Naive thymus-derived CD4-positive, alpha-beta T cell (primary cell): ENCODE measurements at regions not wholly inside any gene's neighbourhood (a gene's known extent, or its start where the extent isn't known, plus 50 kb on each side); places are given as distances from the start of the nearest gene placed in this dataset.

ENCODE experiments used
- ATAC-seq: fragments of 150-1000 bp; cut with Tn5 transposase; 2 replicates; pipeline ENCODE4 v1.10.0; 2021; ENCODE audit warnings: mild to moderate bottlenecking, moderate library complexity
- CTCF ChIA-PET: fragments of 350-600 bp; sonication (Branson Sonifier 250); formaldehyde crosslinking; loops from one replicate; lab custom pipeline; 2021; ENCODE audit warnings: antibody characterized with exemption; lab: Charles Lee
- POLR2A ChIA-PET: fragments of 350-600 bp; sonication (Branson Sonifier 250); formaldehyde crosslinking; loops from one replicate; lab custom pipeline; 2021; ENCODE audit warnings: antibody characterized with exemption, inconsistent platforms; lab: Charles Lee
- DNase-seq, 9 donors: peaks; one replicate each; pipeline versions ENCODE4 v3.0.0 to v3.0.0-alpha.2; 2020 to 2022; ENCODE audit warnings: mixed read lengths in 1 of 9
- H3K27ac ChIP-seq: one replicate; pipeline ENCODE4 v1.7.0; 2013; ENCODE audit warnings: mild to moderate bottlenecking, low read depth, low read length, moderate library complexity
- H3K27me3 ChIP-seq, 2 donors: one replicate each; pipeline ENCODE4 v1.7.0; 2013; ENCODE audit warnings: low read length in 2 of 2, mild to moderate bottlenecking in 2 of 2, moderate library complexity in 2 of 2; ENCODE audit not compliant: control insufficient read depth in 2 of 2, insufficient read depth in 2 of 2
- H3K36me3 ChIP-seq, 3 experiments: 1 replicate in 2 of 3; 2 replicates in 1 of 3; pipeline ENCODE4 v1.7.0; 2013; ENCODE audit warnings: low read length in 3 of 3, mild to moderate bottlenecking in 3 of 3, moderate library complexity in 1 of 3; ENCODE audit not compliant: insufficient read depth in 3 of 3, control insufficient read depth in 2 of 3
- H3K4me1 ChIP-seq, 2 donors: one replicate each; pipeline ENCODE4 v1.7.0; 2013; ENCODE audit warnings: low read length in 2 of 2, mild to moderate bottlenecking in 2 of 2, moderate library complexity in 1 of 2; ENCODE audit not compliant: control insufficient read depth in 2 of 2, insufficient read depth in 2 of 2
- H3K4me3 ChIP-seq: 2 replicates; pipeline ENCODE4 v1.7.0; 2013; ENCODE audit warnings: mild to moderate bottlenecking, low read length
- H3K9me3 ChIP-seq, 3 experiments: 1 replicate in 2 of 3; 2 replicates in 1 of 3; pipeline ENCODE4 v1.7.0; 2013; ENCODE audit warnings: low read length in 3 of 3; ENCODE audit not compliant: control insufficient read depth in 2 of 3
- H3K27ac Mint-ChIP-seq, 9 donors: one replicate each; pipeline ENCODE4 v1.8.0; 2020 to 2022; ENCODE audit warnings: mixed read lengths in 9 of 9, mild to moderate bottlenecking in 8 of 9, moderate library complexity in 5 of 9, inconsistent platforms in 2 of 9
- H3K27me3 Mint-ChIP-seq, 5 donors: one replicate each; pipeline ENCODE4 v1.8.0; 2021 to 2022; ENCODE audit warnings: mixed read lengths in 5 of 5, mild to moderate bottlenecking in 1 of 5
- H3K36me3 Mint-ChIP-seq, 5 donors: one replicate each; pipeline ENCODE4 v1.8.0; 2020 to 2022; ENCODE audit warnings: mixed read lengths in 5 of 5, mild to moderate bottlenecking in 3 of 5, inconsistent platforms in 1 of 5
- H3K4me1 Mint-ChIP-seq, 7 donors: one replicate each; pipeline ENCODE4 v1.8.0; 2020 to 2022; ENCODE audit warnings: mixed read lengths in 7 of 7, mild to moderate bottlenecking in 3 of 7, inconsistent platforms in 1 of 7
- H3K4me3 Mint-ChIP-seq, 10 donors: one replicate each; pipeline ENCODE4 v1.8.0; 2020 to 2022; ENCODE audit warnings: mild to moderate bottlenecking in 10 of 10, mixed read lengths in 10 of 10, moderate library complexity in 6 of 10, inconsistent platforms in 2 of 10
- H3K9me3 Mint-ChIP-seq, 11 donors: one replicate each; pipeline ENCODE4 v1.8.0; 2020 to 2022; ENCODE audit warnings: mixed read lengths in 11 of 11, mild to moderate bottlenecking in 4 of 11, inconsistent platforms in 1 of 11, moderate library complexity in 1 of 11
- intact Hi-C, 2 donors: fragments of 100-400 bp; cut with micrococcal nuclease; formaldehyde crosslinking; loops; one replicate each; pipeline ENCODE4 v1.15.1; 2023

- Mint-ChIP-seq H3K4me3 (no peak overlapping the region), H3K27me3 (peaks cover 4 to 10% (median 8%) of the 10 kb centered on the region in 5 donors), H3K9me3 (no peaks in the 10 kb centered on the region), H3K4me1 (no peaks in the 10 kb centered on the region), H3K27ac (no peak overlapping the region), H3K36me3 (no peaks in the 10 kb centered on the region)
- DNase-seq, result no peak
- Histone ChIP-seq H3K27ac (no peak overlapping the region), H3K36me3 (no peaks in the 10 kb centered on the region), H3K4me3 (no peak overlapping the region), H3K9me3 (no peaks in the 10 kb centered on the region), H3K27me3 (no peaks in the 10 kb centered on the region), H3K4me1 (no peaks in the 10 kb centered on the region)
- intact Hi-C loops, result loop anchor here in 1 of 2 donors (5.0 kb wide), 1 partner anchor 418 kb away; no protein-coding TSS in a partner anchor
- no peak for ATAC-seq
- ChIA-PET POLR2A (no interaction called here), CTCF (interaction anchor here (0.7 kb wide), 1 partner anchor 1207 kb away, joined by 6 read pairs; no protein-coding TSS in a partner anchor)
Measured at GRCh38 chr10:51004776-51005175, 69.5 kb upstream of the PRKG1 start.

- ChIA-PET POLR2A (no interaction called here), CTCF (no interaction called here)
- H3K9me3 Mint-ChIP-seq, result no peaks in the 10 kb centered on the region
- Histone ChIP-seq H3K4me1 (no peaks in the 10 kb centered on the region), H3K4me3 (no peak overlapping the region), H3K27ac (no peak overlapping the region), H3K36me3 (no peaks in the 10 kb centered on the region), H3K9me3 (no peaks in the 10 kb centered on the region), H3K27me3 (no peaks in the 10 kb centered on the region)
- intact Hi-C loops, result no loop called here
- ATAC-seq, result no peak
- no peaks in the 10 kb centered on the region for H3K36me3 Mint-ChIP-seq
- H3K27me3 Mint-ChIP-seq, result peaks cover 4 to 11% (median 8%) of the 10 kb centered on the region in 5 donors
- H3K4me1 Mint-ChIP-seq, result no peaks in the 10 kb centered on the region
- H3K4me3 Mint-ChIP-seq, result no peak overlapping the region
- H3K27ac Mint-ChIP-seq, result no peak overlapping the region
- DNase-seq, result no peak
Measured at GRCh38 chr10:51005551-51005950, 68.7 kb upstream of the PRKG1 start.

GRCh38 chr10:51006686-51007085, 67.6 kb upstream of the PRKG1 start:
- Mint-ChIP-seq H3K27me3 (peaks cover 5 to 18% (median 6%) of the 10 kb centered on the region in 5 donors), H3K36me3 (no peaks in the 10 kb centered on the region), H3K27ac (no peak overlapping the region), H3K4me1 (no peaks in the 10 kb centered on the region), H3K9me3 (peaks cover 0 to 3% (median 0%) of the 10 kb centered on the region in 11 donors), H3K4me3 (no peak overlapping the region)
- Histone ChIP-seq H3K4me1 (no peaks in the 10 kb centered on the region), H3K4me3 (no peak overlapping the region), H3K27ac (no peak overlapping the region), H3K27me3 (no peaks in the 10 kb centered on the region), H3K36me3 (no peaks in the 10 kb centered on the region), H3K9me3 (no peaks in the 10 kb centered on the region)
- ChIA-PET CTCF (interaction anchor here (1.7 kb wide), 1 partner anchor 954 kb away, joined by 4 read pairs; no protein-coding TSS in a partner anchor), POLR2A (no interaction called here)
- intact Hi-C loops, result no loop called here
- DNase-seq (no peak), ATAC-seq (no peak)

GRCh38 chr10:51007781-51008180, 66.5 kb upstream of the PRKG1 start:
- H3K36me3 ChIP-seq, result no peaks in the 10 kb centered on the region
- no peaks in the 10 kb centered on the region for H3K9me3 ChIP-seq
- H3K4me3 ChIP-seq, result no peak overlapping the region
- ChIA-PET CTCF (interaction anchor here (1.7 kb wide), 1 partner anchor 953 kb away, joined by 4 read pairs; no protein-coding TSS in a partner anchor), POLR2A (no interaction called here)
- peaks cover 0 to 5% (median 0%) of the 10 kb centered on the region in 11 donors for H3K9me3 Mint-ChIP-seq
- no peak overlapping the region for H3K4me3 Mint-ChIP-seq
- H3K27me3 ChIP-seq, result no peaks in the 10 kb centered on the region
- H3K36me3 Mint-ChIP-seq, result no peaks in the 10 kb centered on the region
- peaks cover 4 to 20% (median 9%) of the 10 kb centered on the region in 5 donors for H3K27me3 Mint-ChIP-seq
- no peak overlapping the region for H3K27ac ChIP-seq
- H3K27ac Mint-ChIP-seq, result no peak overlapping the region
- intact Hi-C loops, result no loop called here
- ATAC-seq (no peak), DNase-seq (no peak)
- no peaks in the 10 kb centered on the region for H3K4me1 Mint-ChIP-seq
- H3K4me1 ChIP-seq, result no peaks in the 10 kb centered on the region

GRCh38 chr10:51008346-51008745, 65.9 kb upstream of the PRKG1 start:
- ChIA-PET POLR2A (interaction anchor here (0.5 kb wide), 1 partner anchor 22 kb away, joined by 3 read pairs; no protein-coding TSS in a partner anchor), CTCF (interaction anchor here (1.7 kb wide), 1 partner anchor 952 kb away, joined by 4 read pairs; no protein-coding TSS in a partner anchor)
- peaks cover 0 to 5% (median 0%) of the 10 kb centered on the region in 11 donors for H3K9me3 Mint-ChIP-seq
- no peak for ATAC-seq
- H3K4me1 Mint-ChIP-seq, result no peaks in the 10 kb centered on the region
- Histone ChIP-seq H3K9me3 (no peaks in the 10 kb centered on the region), H3K4me1 (no peaks in the 10 kb centered on the region), H3K27ac (no peak overlapping the region), H3K36me3 (no peaks in the 10 kb centered on the region), H3K4me3 (no peak overlapping the region), H3K27me3 (no peaks in the 10 kb centered on the region)
- H3K4me3 Mint-ChIP-seq, result no peak overlapping the region
- peaks cover 3 to 20% (median 9%) of the 10 kb centered on the region in 5 donors for H3K27me3 Mint-ChIP-seq
- DNase-seq, result no peak
- H3K27ac Mint-ChIP-seq, result no peak overlapping the region
- H3K36me3 Mint-ChIP-seq, result no peaks in the 10 kb centered on the region
- intact Hi-C loops, result no loop called here

- ATAC-seq (no peak), DNase-seq (peak in 3 of 9 donors; percentile 9 to 15 (median 11))
- Histone ChIP-seq H3K9me3 (no peaks in the 10 kb centered on the region), H3K4me3 (no peak overlapping the region), H3K27ac (no peak overlapping the region), H3K27me3 (no peaks in the 10 kb centered on the region), H3K36me3 (no peaks in the 10 kb centered on the region), H3K4me1 (no peaks in the 10 kb centered on the region)
- Mint-ChIP-seq H3K4me1 (no peaks in the 10 kb centered on the region), H3K36me3 (no peaks in the 10 kb centered on the region), H3K4me3 (no peak overlapping the region), H3K27me3 (peaks cover 5 to 20% (median 9%) of the 10 kb centered on the region in 5 donors), H3K9me3 (peaks cover 0 to 5% (median 0%) of the 10 kb centered on the region in 11 donors), H3K27ac (no peak overlapping the region)
- ChIA-PET POLR2A (no interaction called here), CTCF (no interaction called here)
- intact Hi-C loops, result loop anchor here (1.0 to 2.0 kb wide), 3 partner anchors 949 to 1204 kb away; no protein-coding TSS in a partner anchor
Measured at GRCh38 chr10:51010977-51011376, 63.3 kb upstream of the PRKG1 start.

GRCh38 chr10:51012073-51012472, 62.2 kb upstream of the PRKG1 start:
- DNase-seq (no peak), ATAC-seq (no peak)
- H3K27ac Mint-ChIP-seq, result no peak overlapping the region
- peaks cover 0 to 5% (median 0%) of the 10 kb centered on the region in 11 donors for H3K9me3 Mint-ChIP-seq
- H3K27me3 Mint-ChIP-seq, result peaks cover 5 to 24% (median 9%) of the 10 kb centered on the region in 5 donors
- Histone ChIP-seq H3K36me3 (no peaks in the 10 kb centered on the region), H3K27me3 (no peaks in the 10 kb centered on the region), H3K9me3 (no peaks in the 10 kb centered on the region), H3K27ac (no peak overlapping the region), H3K4me3 (no peak overlapping the region), H3K4me1 (no peaks in the 10 kb centered on the region)
- intact Hi-C loops, result no loop called here
- peaks cover 0 to 1% (median 0%) of the 10 kb centered on the region in 7 donors for H3K4me1 Mint-ChIP-seq
- POLR2A ChIA-PET, result no interaction called here
- CTCF ChIA-PET, result no interaction called here
- H3K36me3 Mint-ChIP-seq, result no peaks in the 10 kb centered on the region
- no peak overlapping the region for H3K4me3 Mint-ChIP-seq
